ENCODE measurements at regions not wholly inside any gene's neighbourhood (a gene's known extent, or its start where the extent isn't known, plus 50 kb on each side); places are given as distances from the start of the nearest gene placed in this dataset.
A peak's percentile ranks its signal among the peaks of the same experiment; 100 is the strongest.

- Histone ChIP-seq H3K4me3 (ENCODE audit: low read length) (no peak overlapping the region), H3K36me3 (ENCODE audit: insufficient read depth, low read length) (no peaks in the 10 kb centered on the region), H4K20me1 (ENCODE audit: insufficient read depth) (no peaks in the 10 kb centered on the region), H3K9me2 (ENCODE audit: insufficient read depth, low read length) (no peaks in the 10 kb centered on the region), H3F3A (ENCODE audit: insufficient read depth, low read length, poor library complexity, severe bottlenecking) (no peaks in the 10 kb centered on the region), H3K79me2 (replicated peaks; ENCODE audit: insufficient read depth, low read length) (no peaks in the 10 kb centered on the region), H3K27me3 (ENCODE audit: insufficient read depth, low read depth, low read length) (no peaks in the 10 kb centered on the region), H3K9ac (ENCODE audit: low read length) (no peak overlapping the region), H3K9me3 (ENCODE audit: low read length) (no peaks in the 10 kb centered on the region), H2AFZ (ENCODE audit: low read depth, low read length) (no peak overlapping the region), H3K4me2 (ENCODE audit: low read length) (no peak overlapping the region), H3K27ac (ENCODE audit: low read length) (no peak overlapping the region)
- no peak for TF ChIP-seq MXI1 (conservative IDR thresholded peaks at IDR 0.05; ENCODE audit: poor library complexity, severe bottlenecking)
- TF ChIP-seq SMC3 (conservative IDR thresholded peaks at IDR 0.05; ENCODE audit: poor library complexity): no peak
- TF ChIP-seq EZH2 (IDR thresholded peaks at IDR 0.05; ENCODE audit: borderline replicate concordance, insufficient read depth, low read length, poor library complexity, severe bottlenecking): no peak
- TF ChIP-seq REST (IDR thresholded peaks at IDR 0.05; ENCODE audit: borderline replicate concordance): no peak
- TF ChIP-seq POLR2AphosphoS5 (IDR thresholded peaks at IDR 0.05): peak; percentile 22
- no peak for TF ChIP-seq TAF1 (IDR thresholded peaks at IDR 0.05; ENCODE audit: low read depth)
- TF ChIP-seq RAD21 (conservative IDR thresholded peaks at IDR 0.05): no peak
- TF ChIP-seq EP300 (conservative IDR thresholded peaks at IDR 0.05; ENCODE audit: poor library complexity, severe bottlenecking): peak; percentile 8
- TF ChIP-seq CTCF (IDR thresholded peaks at IDR 0.05; ENCODE audit: poor library complexity, severe bottlenecking): no peak
Measured at GRCh38 chr3:180097626-180098025, 60.9 kb upstream of the PEX5L start.

GRCh38 chr3:180102134-180102533 lies 65.4 kb upstream of the PEX5L start:
- no peaks in the 10 kb centered on the region for H4K20me1 ChIP-seq (ENCODE audit: insufficient read depth)
- H3K9me3 ChIP-seq (ENCODE audit: low read length): no peaks in the 10 kb centered on the region
- no peaks in the 10 kb centered on the region for H3K79me2 ChIP-seq (replicated peaks; ENCODE audit: insufficient read depth, low read length)
- H3F3A ChIP-seq (ENCODE audit: insufficient read depth, low read length, poor library complexity, severe bottlenecking): no peaks in the 10 kb centered on the region
- TF ChIP-seq RAD21 (conservative IDR thresholded peaks at IDR 0.05): no peak
- no peak for TF ChIP-seq CTCF (IDR thresholded peaks at IDR 0.05; ENCODE audit: poor library complexity, severe bottlenecking)
- TF ChIP-seq REST (IDR thresholded peaks at IDR 0.05; ENCODE audit: borderline replicate concordance): no peak
- no peak for TF ChIP-seq EZH2 (IDR thresholded peaks at IDR 0.05; ENCODE audit: borderline replicate concordance, insufficient read depth, low read length, poor library complexity, severe bottlenecking)
- TF ChIP-seq MXI1 (conservative IDR thresholded peaks at IDR 0.05; ENCODE audit: poor library complexity, severe bottlenecking): no peak
- no peak for TF ChIP-seq EP300 (conservative IDR thresholded peaks at IDR 0.05; ENCODE audit: poor library complexity, severe bottlenecking)
- TF ChIP-seq TAF1 (IDR thresholded peaks at IDR 0.05; ENCODE audit: low read depth): no peak
- no peak for TF ChIP-seq SMC3 (conservative IDR thresholded peaks at IDR 0.05; ENCODE audit: poor library complexity)
- no peak for TF ChIP-seq POLR2AphosphoS5 (IDR thresholded peaks at IDR 0.05)
- no peak overlapping the region for H3K4me2 ChIP-seq (ENCODE audit: low read length)
- H3K4me3 ChIP-seq (ENCODE audit: low read length): no peak overlapping the region
- H3K36me3 ChIP-seq (ENCODE audit: insufficient read depth, low read length): no peaks in the 10 kb centered on the region
- no peak overlapping the region for H3K27ac ChIP-seq (ENCODE audit: low read length)
- no peaks in the 10 kb centered on the region for H3K27me3 ChIP-seq (ENCODE audit: insufficient read depth, low read depth, low read length)
- H3K9me2 ChIP-seq (ENCODE audit: insufficient read depth, low read length): no peaks in the 10 kb centered on the region
- no peak overlapping the region for H3K9ac ChIP-seq (ENCODE audit: low read length)
- H2AFZ ChIP-seq (ENCODE audit: low read depth, low read length): no peak overlapping the region
